GM23338 (cell line): ENCODE measurements at regions not wholly inside any gene's neighbourhood (a gene's known extent, or its start where the extent isn't known, plus 50 kb on each side); places are given as distances from the start of the nearest gene placed in this dataset.

Source experiments
- CREB1 ChIP-seq: fragments of 250-450 bp; sonication (Bioruptor Pico); IDR thresholded peaks from 2 replicates; pipeline ENCODE4 v1.5.0; 2020; ENCODE audit warnings: low read depth, mild to moderate bottlenecking, moderate library complexity
- EZH2 ChIP-seq: fragments of 200-600 bp; sonication (generic); IDR thresholded peaks from one replicate; pipeline ENCODE4 v1.8.0; 2017; ENCODE audit warnings: antibody characterized with exemption, mild to moderate bottlenecking, low read depth; ENCODE audit not compliant: unreplicated experiment
- EZH2phosphoT487 ChIP-seq: fragments of 200-600 bp; sonication (generic); IDR thresholded peaks from one replicate; pipeline ENCODE4 v1.8.1; 2018; ENCODE audit warnings: antibody characterized with exemption; ENCODE audit not compliant: unreplicated experiment
- JUNB ChIP-seq: IDR thresholded peaks from one replicate; pipeline ENCODE4 v1.6.1; 2016; ENCODE audit warnings: antibody characterized with exemption; ENCODE audit not compliant: unreplicated experiment
- POLR2AphosphoS5 ChIP-seq: IDR thresholded peaks from 2 replicates; pipeline ENCODE4 v1.6.1; 2016; ENCODE audit warnings: antibody characterized with exemption, low read depth
- STAT1 ChIP-seq: IDR thresholded peaks from one replicate; pipeline ENCODE4 v1.6.1; 2016; ENCODE audit warnings: antibody characterized with exemption; ENCODE audit not compliant: unreplicated experiment
- TF ChIP-seq, protein P1 (sequence below), 2 experiments: fragments of 200-600 bp in 1 of 2; sonication (generic) in 1 of 2; conservative IDR thresholded peaks; 2 replicates each; pipeline versions ENCODE4 v1.5.1 to v1.6.1; 2016 to 2017; ENCODE audit warnings: antibody characterized with exemption in 2 of 2, low read depth in 2 of 2, mild to moderate bottlenecking in 2 of 2, moderate library complexity in 1 of 2
- TF ChIP-seq, protein P2 (sequence below): IDR thresholded peaks from one replicate; pipeline ENCODE4 v1.6.1; 2018; ENCODE audit warnings: antibody characterized with exemption; ENCODE audit not compliant: unreplicated experiment
- TF ChIP-seq, protein P3 (sequence below): fragments of 250-450 bp; sonication (Bioruptor Pico); IDR thresholded peaks from 2 replicates; pipeline ENCODE4 v1.5.0; 2020; ENCODE audit warnings: mild to moderate bottlenecking, moderate library complexity
- TF ChIP-seq, protein P4 (sequence below): IDR thresholded peaks from 2 replicates; pipeline ENCODE4 v1.6.1; 2016; ENCODE audit warnings: antibody characterized with exemption

DNA sequence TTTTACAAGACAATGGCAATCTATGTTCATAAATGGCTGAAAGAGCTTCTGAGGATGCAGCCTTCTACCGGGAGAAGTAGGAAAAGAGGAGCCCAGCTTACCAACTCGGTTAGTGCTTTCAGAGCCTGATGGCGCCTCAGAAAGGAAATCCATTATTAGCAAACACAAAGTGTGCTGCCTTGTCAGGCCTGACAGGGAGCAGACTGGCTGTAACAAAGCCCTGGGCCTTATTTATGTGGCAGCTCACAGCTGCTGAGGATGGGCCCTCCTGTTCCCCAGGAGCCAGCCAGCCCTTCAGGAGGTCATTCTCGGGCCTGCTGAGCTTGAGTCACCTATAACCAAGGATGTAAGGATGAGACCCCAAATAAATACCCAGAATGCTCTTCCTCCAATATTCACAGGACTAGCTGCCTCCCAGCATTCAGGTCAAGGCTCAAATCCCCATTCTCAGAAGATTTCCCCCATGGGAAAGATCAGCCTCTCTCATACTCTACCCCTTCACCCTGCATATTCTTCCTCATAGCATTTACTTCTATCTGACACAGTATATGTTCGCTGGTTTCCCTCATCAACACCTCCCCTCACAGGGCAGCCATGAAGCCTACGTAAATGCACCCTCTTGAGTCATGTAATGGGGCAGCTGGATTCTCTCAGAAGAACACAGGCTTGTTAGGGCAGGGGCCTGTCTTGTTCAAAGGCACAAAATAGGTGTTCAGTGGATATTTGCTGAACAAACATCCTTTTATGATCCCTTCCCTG, 227.0 kb upstream of the RASGEF1B start:
- TF ChIP-seq, protein P1, sequence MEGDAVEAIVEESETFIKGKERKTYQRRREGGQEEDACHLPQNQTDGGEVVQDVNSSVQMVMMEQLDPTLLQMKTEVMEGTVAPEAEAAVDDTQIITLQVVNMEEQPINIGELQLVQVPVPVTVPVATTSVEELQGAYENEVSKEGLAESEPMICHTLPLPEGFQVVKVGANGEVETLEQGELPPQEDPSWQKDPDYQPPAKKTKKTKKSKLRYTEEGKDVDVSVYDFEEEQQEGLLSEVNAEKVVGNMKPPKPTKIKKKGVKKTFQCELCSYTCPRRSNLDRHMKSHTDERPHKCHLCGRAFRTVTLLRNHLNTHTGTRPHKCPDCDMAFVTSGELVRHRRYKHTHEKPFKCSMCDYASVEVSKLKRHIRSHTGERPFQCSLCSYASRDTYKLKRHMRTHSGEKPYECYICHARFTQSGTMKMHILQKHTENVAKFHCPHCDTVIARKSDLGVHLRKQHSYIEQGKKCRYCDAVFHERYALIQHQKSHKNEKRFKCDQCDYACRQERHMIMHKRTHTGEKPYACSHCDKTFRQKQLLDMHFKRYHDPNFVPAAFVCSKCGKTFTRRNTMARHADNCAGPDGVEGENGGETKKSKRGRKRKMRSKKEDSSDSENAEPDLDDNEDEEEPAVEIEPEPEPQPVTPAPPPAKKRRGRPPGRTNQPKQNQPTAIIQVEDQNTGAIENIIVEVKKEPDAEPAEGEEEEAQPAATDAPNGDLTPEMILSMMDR (conservative IDR thresholded peaks at IDR 0.05; ENCODE audit: low read depth in 2 of 2), result no peak
- TF ChIP-seq EZH2 (no peak), CREB1 (no peak), POLR2AphosphoS5 (no peak), EZH2phosphoT487 (no peak), JUNB (no peak), STAT1 (no peak)
- TF ChIP-seq, protein P2, sequence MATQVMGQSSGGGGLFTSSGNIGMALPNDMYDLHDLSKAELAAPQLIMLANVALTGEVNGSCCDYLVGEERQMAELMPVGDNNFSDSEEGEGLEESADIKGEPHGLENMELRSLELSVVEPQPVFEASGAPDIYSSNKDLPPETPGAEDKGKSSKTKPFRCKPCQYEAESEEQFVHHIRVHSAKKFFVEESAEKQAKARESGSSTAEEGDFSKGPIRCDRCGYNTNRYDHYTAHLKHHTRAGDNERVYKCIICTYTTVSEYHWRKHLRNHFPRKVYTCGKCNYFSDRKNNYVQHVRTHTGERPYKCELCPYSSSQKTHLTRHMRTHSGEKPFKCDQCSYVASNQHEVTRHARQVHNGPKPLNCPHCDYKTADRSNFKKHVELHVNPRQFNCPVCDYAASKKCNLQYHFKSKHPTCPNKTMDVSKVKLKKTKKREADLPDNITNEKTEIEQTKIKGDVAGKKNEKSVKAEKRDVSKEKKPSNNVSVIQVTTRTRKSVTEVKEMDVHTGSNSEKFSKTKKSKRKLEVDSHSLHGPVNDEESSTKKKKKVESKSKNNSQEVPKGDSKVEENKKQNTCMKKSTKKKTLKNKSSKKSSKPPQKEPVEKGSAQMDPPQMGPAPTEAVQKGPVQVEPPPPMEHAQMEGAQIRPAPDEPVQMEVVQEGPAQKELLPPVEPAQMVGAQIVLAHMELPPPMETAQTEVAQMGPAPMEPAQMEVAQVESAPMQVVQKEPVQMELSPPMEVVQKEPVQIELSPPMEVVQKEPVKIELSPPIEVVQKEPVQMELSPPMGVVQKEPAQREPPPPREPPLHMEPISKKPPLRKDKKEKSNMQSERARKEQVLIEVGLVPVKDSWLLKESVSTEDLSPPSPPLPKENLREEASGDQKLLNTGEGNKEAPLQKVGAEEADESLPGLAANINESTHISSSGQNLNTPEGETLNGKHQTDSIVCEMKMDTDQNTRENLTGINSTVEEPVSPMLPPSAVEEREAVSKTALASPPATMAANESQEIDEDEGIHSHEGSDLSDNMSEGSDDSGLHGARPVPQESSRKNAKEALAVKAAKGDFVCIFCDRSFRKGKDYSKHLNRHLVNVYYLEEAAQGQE, result no peak
- TF ChIP-seq, protein P3, sequence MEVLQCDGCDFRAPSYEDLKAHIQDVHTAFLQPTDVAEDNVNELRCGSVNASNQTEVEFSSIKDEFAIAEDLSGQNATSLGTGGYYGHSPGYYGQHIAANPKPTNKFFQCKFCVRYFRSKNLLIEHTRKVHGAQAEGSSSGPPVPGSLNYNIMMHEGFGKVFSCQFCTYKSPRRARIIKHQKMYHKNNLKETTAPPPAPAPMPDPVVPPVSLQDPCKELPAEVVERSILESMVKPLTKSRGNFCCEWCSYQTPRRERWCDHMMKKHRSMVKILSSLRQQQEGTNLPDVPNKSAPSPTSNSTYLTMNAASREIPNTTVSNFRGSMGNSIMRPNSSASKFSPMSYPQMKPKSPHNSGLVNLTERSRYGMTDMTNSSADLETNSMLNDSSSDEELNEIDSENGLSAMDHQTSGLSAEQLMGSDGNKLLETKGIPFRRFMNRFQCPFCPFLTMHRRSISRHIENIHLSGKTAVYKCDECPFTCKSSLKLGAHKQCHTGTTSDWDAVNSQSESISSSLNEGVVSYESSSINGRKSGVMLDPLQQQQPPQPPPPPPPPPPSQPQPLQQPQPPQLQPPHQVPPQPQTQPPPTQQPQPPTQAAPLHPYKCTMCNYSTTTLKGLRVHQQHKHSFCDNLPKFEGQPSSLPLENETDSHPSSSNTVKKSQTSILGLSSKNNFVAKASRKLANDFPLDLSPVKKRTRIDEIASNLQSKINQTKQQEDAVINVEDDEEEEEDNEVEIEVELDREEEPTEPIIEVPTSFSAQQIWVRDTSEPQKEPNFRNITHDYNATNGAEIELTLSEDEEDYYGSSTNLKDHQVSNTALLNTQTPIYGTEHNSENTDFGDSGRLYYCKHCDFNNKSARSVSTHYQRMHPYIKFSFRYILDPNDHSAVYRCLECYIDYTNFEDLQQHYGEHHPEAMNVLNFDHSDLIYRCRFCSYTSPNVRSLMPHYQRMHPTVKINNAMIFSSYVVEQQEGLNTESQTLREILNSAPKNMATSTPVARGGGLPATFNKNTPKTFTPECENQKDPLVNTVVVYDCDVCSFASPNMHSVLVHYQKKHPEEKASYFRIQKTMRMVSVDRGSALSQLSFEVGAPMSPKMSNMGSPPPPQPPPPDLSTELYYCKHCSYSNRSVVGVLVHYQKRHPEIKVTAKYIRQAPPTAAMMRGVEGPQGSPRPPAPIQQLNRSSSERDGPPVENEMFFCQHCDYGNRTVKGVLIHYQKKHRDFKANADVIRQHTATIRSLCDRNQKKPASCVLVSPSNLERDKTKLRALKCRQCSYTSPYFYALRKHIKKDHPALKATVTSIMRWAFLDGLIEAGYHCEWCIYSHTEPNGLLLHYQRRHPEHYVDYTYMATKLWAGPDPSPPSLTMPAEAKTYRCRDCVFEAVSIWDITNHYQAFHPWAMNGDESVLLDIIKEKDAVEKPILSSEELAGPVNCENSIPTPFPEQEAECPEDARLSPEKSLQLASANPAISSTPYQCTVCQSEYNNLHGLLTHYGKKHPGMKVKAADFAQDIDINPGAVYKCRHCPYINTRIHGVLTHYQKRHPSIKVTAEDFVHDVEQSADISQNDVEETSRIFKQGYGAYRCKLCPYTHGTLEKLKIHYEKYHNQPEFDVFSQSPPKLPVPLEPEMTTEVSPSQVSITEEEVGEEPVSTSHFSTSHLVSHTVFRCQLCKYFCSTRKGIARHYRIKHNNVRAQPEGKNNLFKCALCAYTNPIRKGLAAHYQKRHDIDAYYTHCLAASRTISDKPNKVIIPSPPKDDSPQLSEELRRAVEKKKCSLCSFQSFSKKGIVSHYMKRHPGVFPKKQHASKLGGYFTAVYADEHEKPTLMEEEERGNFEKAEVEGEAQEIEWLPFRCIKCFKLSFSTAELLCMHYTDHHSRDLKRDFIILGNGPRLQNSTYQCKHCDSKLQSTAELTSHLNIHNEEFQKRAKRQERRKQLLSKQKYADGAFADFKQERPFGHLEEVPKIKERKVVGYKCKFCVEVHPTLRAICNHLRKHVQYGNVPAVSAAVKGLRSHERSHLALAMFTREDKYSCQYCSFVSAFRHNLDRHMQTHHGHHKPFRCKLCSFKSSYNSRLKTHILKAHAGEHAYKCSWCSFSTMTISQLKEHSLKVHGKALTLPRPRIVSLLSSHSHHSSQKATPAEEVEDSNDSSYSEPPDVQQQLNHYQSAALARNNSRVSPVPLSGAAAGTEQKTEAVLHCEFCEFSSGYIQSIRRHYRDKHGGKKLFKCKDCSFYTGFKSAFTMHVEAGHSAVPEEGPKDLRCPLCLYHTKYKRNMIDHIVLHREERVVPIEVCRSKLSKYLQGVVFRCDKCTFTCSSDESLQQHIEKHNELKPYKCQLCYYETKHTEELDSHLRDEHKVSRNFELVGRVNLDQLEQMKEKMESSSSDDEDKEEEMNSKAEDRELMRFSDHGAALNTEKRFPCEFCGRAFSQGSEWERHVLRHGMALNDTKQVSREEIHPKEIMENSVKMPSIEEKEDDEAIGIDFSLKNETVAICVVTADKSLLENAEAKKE (CRISPR knock-in tag), result no peak
- TF ChIP-seq, protein P4, sequence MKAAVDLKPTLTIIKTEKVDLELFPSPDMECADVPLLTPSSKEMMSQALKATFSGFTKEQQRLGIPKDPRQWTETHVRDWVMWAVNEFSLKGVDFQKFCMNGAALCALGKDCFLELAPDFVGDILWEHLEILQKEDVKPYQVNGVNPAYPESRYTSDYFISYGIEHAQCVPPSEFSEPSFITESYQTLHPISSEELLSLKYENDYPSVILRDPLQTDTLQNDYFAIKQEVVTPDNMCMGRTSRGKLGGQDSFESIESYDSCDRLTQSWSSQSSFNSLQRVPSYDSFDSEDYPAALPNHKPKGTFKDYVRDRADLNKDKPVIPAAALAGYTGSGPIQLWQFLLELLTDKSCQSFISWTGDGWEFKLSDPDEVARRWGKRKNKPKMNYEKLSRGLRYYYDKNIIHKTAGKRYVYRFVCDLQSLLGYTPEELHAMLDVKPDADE, result no peak
